Adrenal gland (tissue), 5 donors: ENCODE measurements at regions not wholly inside any gene's neighbourhood (a gene's known extent, or its start where the extent isn't known, plus 50 kb on each side); places are given as distances from the start of the nearest gene placed in this dataset.

ENCODE experiments used
- POLR2A ChIP-seq, 2 donors: fragments of 450-650 bp; IDR thresholded peaks; one replicate each; pipeline ENCODE4 v1.6.1; 2017; ENCODE audit warnings: antibody characterized with exemption in 2 of 2, mild to moderate bottlenecking in 2 of 2, moderate library complexity in 1 of 2
- TF ChIP-seq, protein P1 (sequence below), 6 experiments: fragments of 450-650 bp in 4 of 6; fragments of 200-600 bp in 2 of 6; sonication (generic) in 1 of 6; IDR thresholded peaks; 1 replicate in 5 of 6; 2 replicates in 1 of 6; pipeline versions ENCODE4 v1.5.1 to v1.8.0; 2016 to 2021; ENCODE audit warnings: antibody characterized with exemption in 6 of 6, mild to moderate bottlenecking in 2 of 6, moderate library complexity in 1 of 6
- donor health status: DM: no; HTN: no; CAD: no.

DNA sequence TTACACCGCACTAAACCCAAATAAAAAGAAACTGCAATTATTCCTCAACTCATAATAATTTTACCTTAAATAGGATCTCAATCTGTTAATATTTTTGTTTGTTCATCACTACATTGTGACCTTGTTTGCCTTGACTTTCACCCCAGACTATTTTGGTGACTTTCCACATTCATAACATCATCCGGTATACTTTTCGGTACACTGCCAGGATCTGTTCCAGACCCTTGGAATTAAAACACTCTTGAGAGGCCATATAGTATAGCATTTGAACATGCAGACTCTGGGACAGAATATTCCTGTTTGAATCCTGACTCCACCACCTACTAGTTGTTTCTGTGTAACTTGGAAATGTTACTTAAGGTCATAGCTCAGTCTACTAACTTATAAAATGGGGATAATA lies 577.4 kb downstream of the METTL4 start:
- TF ChIP-seq, protein P1, sequence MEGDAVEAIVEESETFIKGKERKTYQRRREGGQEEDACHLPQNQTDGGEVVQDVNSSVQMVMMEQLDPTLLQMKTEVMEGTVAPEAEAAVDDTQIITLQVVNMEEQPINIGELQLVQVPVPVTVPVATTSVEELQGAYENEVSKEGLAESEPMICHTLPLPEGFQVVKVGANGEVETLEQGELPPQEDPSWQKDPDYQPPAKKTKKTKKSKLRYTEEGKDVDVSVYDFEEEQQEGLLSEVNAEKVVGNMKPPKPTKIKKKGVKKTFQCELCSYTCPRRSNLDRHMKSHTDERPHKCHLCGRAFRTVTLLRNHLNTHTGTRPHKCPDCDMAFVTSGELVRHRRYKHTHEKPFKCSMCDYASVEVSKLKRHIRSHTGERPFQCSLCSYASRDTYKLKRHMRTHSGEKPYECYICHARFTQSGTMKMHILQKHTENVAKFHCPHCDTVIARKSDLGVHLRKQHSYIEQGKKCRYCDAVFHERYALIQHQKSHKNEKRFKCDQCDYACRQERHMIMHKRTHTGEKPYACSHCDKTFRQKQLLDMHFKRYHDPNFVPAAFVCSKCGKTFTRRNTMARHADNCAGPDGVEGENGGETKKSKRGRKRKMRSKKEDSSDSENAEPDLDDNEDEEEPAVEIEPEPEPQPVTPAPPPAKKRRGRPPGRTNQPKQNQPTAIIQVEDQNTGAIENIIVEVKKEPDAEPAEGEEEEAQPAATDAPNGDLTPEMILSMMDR (IDR thresholded peaks at IDR 0.05) = no peak
- no peak for TF ChIP-seq POLR2A (IDR thresholded peaks at IDR 0.05)
